Gastrocnemius medialis (tissue), 4 donors: ENCODE measurements at regions not wholly inside any gene's neighbourhood (a gene's known extent, or its start where the extent isn't known, plus 50 kb on each side); places are given as distances from the start of the nearest gene placed in this dataset.

ENCODE experiments used
- CTCF ChIP-seq, 5 experiments: fragments of 450-650 bp in 3 of 5; fragments of 200-600 bp in 2 of 5; sonication (generic) in 2 of 5; IDR thresholded peaks in 4 of 5; conservative IDR thresholded peaks in 1 of 5; 1 replicate in 4 of 5; 2 replicates in 1 of 5; pipeline ENCODE4 v1.5.1; 2016 to 2019; ENCODE audit warnings: antibody characterized with exemption in 5 of 5, mild to moderate bottlenecking in 3 of 5, moderate library complexity in 3 of 5
- POLR2A ChIP-seq, 2 donors: fragments of 450-650 bp; IDR thresholded peaks; one replicate each; pipeline ENCODE4 v1.6.1; 2017; ENCODE audit warnings: antibody characterized with exemption in 2 of 2, mild to moderate bottlenecking in 2 of 2, moderate library complexity in 2 of 2

- TF ChIP-seq CTCF (IDR thresholded peaks at IDR 0.05 in 4 of 5, conservative IDR thresholded peaks at IDR 0.05 in 1 of 5) = no peak
- no peak for TF ChIP-seq POLR2A (IDR thresholded peaks at IDR 0.05)
These were observed 186.7 kb downstream of the C1orf94 start for GRCh38 chr1:34363447-34363846.
